ENCODE measurements at regions not wholly inside any gene's neighbourhood (a gene's known extent, or its start where the extent isn't known, plus 50 kb on each side); places are given as distances from the start of the nearest gene placed in this dataset.

GRCh38 chr2:132366421-132367180 is 50.0 kb upstream of the GPR39 start (continued):
- TF ChIP-seq MNT (conservative IDR thresholded peaks at IDR 0.05) (no peak), MYBL2 (IDR thresholded peaks at IDR 0.05; ENCODE audit: low read depth) (no peak), MYBL2 (CRISPR knock-in tag; IDR thresholded peaks at IDR 0.05; ENCODE audit: borderline replicate concordance) (no peak), ZNF561 (CRISPR knock-in tag; conservative IDR thresholded peaks at IDR 0.05) (no peak), IRF2 (CRISPR knock-in tag; IDR thresholded peaks at IDR 0.05) (no peak), ZNF695 (CRISPR knock-in tag; IDR thresholded peaks at IDR 0.05) (no peak), SMAD3 (CRISPR knock-in tag; conservative IDR thresholded peaks at IDR 0.05) (no peak), ZNF41 (CRISPR knock-in tag; conservative IDR thresholded peaks at IDR 0.05) (no peak)
- TF ChIP-seq, protein P1, sequence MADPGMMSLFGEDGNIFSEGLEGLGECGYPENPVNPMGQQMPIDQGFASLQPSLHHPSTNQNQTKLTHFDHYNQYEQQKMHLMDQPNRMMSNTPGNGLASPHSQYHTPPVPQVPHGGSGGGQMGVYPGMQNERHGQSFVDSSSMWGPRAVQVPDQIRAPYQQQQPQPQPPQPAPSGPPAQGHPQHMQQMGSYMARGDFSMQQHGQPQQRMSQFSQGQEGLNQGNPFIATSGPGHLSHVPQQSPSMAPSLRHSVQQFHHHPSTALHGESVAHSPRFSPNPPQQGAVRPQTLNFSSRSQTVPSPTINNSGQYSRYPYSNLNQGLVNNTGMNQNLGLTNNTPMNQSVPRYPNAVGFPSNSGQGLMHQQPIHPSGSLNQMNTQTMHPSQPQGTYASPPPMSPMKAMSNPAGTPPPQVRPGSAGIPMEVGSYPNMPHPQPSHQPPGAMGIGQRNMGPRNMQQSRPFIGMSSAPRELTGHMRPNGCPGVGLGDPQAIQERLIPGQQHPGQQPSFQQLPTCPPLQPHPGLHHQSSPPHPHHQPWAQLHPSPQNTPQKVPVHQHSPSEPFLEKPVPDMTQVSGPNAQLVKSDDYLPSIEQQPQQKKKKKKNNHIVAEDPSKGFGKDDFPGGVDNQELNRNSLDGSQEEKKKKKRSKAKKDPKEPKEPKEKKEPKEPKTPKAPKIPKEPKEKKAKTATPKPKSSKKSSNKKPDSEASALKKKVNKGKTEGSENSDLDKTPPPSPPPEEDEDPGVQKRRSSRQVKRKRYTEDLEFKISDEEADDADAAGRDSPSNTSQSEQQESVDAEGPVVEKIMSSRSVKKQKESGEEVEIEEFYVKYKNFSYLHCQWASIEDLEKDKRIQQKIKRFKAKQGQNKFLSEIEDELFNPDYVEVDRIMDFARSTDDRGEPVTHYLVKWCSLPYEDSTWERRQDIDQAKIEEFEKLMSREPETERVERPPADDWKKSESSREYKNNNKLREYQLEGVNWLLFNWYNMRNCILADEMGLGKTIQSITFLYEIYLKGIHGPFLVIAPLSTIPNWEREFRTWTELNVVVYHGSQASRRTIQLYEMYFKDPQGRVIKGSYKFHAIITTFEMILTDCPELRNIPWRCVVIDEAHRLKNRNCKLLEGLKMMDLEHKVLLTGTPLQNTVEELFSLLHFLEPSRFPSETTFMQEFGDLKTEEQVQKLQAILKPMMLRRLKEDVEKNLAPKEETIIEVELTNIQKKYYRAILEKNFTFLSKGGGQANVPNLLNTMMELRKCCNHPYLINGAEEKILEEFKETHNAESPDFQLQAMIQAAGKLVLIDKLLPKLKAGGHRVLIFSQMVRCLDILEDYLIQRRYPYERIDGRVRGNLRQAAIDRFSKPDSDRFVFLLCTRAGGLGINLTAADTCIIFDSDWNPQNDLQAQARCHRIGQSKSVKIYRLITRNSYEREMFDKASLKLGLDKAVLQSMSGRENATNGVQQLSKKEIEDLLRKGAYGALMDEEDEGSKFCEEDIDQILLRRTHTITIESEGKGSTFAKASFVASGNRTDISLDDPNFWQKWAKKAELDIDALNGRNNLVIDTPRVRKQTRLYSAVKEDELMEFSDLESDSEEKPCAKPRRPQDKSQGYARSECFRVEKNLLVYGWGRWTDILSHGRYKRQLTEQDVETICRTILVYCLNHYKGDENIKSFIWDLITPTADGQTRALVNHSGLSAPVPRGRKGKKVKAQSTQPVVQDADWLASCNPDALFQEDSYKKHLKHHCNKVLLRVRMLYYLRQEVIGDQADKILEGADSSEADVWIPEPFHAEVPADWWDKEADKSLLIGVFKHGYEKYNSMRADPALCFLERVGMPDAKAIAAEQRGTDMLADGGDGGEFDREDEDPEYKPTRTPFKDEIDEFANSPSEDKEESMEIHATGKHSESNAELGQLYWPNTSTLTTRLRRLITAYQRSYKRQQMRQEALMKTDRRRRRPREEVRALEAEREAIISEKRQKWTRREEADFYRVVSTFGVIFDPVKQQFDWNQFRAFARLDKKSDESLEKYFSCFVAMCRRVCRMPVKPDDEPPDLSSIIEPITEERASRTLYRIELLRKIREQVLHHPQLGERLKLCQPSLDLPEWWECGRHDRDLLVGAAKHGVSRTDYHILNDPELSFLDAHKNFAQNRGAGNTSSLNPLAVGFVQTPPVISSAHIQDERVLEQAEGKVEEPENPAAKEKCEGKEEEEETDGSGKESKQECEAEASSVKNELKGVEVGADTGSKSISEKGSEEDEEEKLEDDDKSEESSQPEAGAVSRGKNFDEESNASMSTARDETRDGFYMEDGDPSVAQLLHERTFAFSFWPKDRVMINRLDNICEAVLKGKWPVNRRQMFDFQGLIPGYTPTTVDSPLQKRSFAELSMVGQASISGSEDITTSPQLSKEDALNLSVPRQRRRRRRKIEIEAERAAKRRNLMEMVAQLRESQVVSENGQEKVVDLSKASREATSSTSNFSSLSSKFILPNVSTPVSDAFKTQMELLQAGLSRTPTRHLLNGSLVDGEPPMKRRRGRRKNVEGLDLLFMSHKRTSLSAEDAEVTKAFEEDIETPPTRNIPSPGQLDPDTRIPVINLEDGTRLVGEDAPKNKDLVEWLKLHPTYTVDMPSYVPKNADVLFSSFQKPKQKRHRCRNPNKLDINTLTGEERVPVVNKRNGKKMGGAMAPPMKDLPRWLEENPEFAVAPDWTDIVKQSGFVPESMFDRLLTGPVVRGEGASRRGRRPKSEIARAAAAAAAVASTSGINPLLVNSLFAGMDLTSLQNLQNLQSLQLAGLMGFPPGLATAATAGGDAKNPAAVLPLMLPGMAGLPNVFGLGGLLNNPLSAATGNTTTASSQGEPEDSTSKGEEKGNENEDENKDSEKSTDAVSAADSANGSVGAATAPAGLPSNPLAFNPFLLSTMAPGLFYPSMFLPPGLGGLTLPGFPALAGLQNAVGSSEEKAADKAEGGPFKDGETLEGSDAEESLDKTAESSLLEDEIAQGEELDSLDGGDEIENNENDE (IDR thresholded peaks at IDR 0.05; ENCODE audit: low read depth, low read length) = no peak
